HG03521 (cell line): ENCODE measurements at regions not wholly inside any gene's neighbourhood (a gene's known extent, or its start where the extent isn't known, plus 50 kb on each side); places are given as distances from the start of the nearest gene placed in this dataset.
"Not testable (repeated sequence)": the region's sequence is repeated elsewhere in the genome, so short reads cannot be mapped to it uniquely, and the experiment has no call there.

Experiments used
- ATAC-seq: cut with Tn5 transposase; IDR thresholded peaks from one replicate; pipeline ENCODE4 v1.9.1; 2021; ENCODE audit warnings: mild to moderate bottlenecking, moderate library complexity; ENCODE audit not compliant: unreplicated experiment

- no peak for ATAC-seq
Observed at GRCh38 chr2:118791483-118791882, 56.0 kb downstream of the EN1 start.

DNA sequence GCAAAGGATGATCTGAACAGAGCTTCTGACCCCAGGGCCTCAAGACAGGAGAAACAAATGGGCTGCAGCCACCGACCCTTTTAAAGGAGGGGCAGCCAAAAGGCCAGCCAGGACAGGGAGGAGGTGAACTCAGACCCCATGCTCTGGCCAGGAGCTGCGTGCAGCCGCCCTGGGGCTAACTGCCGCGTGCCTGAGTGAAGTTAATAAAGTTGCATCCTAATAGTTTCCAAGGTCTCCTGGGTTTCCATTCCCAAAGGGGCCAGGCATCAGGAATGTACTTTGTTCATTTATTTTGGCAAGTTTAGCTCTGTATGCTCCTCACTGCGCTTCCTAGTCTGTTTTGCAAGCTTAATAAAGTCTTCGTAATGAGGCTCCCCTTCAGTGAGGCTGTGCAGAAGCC lies 60.7 kb downstream of the EN1 start:
- ATAC-seq, result no peak

DNA sequence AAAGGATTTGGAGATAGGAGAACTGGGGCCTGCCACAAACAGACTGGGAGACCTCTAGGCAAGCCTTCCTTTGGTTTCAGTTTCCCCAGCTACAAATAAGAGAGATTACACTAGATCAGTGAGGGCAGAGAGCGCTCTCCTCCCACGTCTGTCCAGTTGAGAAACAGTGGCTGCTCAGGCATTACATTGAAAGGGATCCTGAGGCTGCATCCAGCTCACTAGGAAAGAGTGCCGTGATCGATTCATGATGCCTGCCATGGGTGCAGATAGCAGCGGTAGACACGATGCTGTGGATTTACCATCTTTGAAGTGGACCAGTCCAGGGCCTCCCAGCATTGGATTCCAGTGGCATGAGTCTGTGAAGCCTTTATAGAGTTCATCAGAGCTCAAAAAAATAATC lies 62.6 kb downstream of the EN1 start:
- no peak for ATAC-seq

GRCh38 chr2:118779362-118779761 lies 68.1 kb downstream of the EN1 start:
- ATAC-seq, result no peak

GRCh38 chr2:118774458-118775133 lies 72.9 kb downstream of the EN1 start:
- ATAC-seq, result no peak

GRCh38 chr2:118773826-118774225 lies 73.6 kb downstream of the EN1 start:
- no peak for ATAC-seq

- no peak for ATAC-seq
Observed at GRCh38 chr2:118772487-118773200, 74.8 kb downstream of the EN1 start.

DNA sequence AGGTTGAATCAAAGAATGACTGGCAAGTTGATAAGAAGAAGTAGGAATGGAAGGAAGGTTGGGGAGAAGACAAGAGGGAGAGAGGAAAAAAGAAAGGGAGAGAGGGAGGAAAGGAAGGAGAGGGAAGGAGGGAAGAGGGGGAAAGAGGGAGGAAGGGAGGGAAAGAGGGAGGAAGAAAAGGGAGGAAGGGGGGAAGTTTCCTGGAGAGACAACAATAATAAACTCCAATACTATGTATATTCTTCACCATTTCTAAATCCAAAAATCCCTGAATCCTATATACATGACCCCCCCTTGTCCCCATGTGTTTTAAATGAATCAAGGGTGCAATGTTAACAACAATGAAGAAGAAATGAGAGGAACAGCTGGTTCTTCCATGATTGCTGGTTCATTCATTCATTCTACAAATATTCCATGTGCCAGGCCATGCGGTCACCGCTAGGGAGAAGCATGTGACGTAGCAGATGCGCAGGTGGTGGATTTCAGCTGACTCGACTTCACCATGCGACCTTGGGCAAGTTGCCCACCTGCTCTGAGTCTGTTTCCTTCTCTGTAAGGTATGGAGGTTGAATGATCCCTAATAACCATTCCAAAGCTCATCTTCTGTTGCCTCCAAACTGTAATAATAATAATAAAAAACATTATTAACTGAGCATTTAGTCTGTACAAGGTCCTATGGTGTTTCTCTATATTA lies 77.6 kb downstream of the EN1 start:
- no peak for ATAC-seq

DNA sequence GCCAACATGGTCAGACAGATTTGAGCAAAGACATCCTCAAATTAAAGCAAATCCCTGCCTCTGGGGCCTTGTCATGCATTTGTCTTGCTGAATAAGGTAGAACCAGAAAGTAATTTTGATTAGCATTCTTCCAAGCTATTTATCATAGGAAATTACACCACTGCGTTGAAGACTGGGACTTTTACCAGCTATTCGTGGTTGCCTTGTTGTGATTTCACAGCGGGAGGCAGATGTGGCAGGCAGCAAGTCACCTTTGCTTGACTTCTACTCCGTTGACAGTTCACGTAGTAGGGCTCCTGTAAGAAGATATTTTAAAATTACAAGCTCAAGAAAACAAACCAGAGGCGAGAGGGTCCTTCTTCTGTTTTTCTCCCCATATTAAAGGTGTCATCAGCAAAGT lies 80.6 kb downstream of the EN1 start:
- ATAC-seq, result no peak

DNA sequence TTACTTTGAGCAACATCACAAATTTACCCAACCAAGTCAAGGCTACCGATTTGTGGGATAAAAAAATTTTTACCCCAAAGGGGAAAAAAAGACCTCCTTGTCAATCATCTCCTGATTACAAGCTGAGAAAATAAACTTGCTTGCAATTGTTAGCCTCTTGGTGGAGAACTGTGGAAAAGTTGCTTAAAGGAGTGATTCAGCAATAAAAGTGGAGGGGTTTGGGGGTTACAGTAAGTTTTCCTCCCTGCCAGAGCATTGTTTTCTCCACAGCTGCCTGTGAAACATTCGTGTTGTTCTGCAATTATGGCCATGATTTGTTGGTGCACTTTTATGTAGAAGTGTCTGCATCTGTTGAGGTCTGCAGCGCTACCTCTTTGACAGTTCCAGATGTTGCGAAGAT lies 82.6 kb downstream of the EN1 start:
- no peak for ATAC-seq

- no peak for ATAC-seq
Observed at GRCh38 chr2:118763797-118764196, 83.7 kb downstream of the EN1 start.

DNA sequence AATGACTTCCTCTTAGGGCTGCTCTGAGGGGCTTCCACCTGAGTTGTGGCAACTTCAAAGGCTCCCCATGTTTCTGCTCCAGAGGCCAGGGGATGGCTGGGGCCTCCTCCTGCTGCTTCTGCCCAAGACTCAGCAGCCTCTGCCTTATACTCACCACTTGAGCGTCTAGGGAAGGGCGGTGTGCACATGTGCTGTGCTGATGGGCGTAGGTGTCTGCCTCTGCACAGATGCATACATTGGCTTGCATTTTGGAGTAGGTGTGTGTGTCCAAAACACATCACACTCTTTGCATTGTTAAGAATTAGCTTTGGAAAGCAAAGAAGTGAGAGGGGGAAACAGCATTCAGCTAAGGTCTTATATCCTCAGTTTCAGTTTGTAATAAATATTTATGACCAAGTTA lies 85.2 kb downstream of the EN1 start:
- no peak for ATAC-seq

- ATAC-seq, result no peak
Observed at GRCh38 chr2:118761771-118762170, 85.7 kb downstream of the EN1 start.

DNA sequence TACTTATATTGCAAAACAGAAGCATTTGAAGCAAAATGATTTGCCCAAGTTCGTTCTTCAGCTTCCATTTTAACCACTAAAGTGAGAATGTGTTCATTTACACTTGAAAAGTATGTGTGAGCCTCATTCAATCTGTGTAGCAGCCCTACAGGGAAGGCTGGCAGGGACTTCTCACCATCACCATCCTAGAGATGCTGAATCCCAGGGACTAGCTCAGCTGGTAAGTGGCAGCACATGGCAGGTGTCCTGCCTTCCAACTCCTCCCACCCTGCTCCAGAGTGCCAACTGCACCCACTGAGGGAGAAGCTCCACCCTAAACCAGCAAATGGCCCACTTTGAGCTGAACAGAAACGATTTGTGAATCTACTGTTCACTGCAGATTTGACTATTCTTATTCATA lies 91.5 kb downstream of the EN1 start:
- ATAC-seq, result no peak

GRCh38 chr2:118755384-118755783 lies 92.1 kb downstream of the EN1 start:
- no peak for ATAC-seq

DNA sequence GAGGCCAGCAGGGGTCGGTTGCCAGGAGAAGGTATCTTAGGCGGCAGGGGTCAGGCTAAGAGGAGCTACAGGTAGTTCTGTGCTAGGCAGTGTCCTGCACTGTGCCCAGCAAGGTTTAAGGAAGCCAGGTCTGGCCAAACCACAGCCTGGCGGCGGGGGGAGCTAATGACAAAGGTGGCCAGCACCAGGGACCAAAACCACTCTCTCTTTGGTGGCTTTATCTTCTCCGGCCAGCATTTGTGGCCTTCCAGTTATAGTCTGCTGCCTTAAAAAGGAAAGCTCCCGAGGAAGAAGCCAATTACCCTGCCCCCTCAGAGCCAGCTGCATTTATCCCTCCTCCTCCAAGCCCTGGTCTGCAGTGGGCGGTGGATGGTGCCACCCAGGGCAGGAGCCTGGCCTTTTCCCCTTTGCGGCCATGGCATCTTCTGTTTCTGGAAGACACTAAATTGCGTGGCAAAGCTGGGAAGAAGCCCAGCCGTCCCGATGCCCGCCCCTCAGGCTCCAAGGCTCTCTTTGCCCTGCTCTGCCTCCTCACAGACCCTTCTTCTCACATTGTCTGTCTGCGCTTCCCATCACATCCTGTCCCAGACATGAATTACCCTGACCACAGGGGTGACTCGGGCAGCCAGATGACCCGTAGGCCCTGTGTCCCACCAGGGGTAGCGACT lies 94.6 kb downstream of the EN1 start:
- no peak for ATAC-seq

DNA sequence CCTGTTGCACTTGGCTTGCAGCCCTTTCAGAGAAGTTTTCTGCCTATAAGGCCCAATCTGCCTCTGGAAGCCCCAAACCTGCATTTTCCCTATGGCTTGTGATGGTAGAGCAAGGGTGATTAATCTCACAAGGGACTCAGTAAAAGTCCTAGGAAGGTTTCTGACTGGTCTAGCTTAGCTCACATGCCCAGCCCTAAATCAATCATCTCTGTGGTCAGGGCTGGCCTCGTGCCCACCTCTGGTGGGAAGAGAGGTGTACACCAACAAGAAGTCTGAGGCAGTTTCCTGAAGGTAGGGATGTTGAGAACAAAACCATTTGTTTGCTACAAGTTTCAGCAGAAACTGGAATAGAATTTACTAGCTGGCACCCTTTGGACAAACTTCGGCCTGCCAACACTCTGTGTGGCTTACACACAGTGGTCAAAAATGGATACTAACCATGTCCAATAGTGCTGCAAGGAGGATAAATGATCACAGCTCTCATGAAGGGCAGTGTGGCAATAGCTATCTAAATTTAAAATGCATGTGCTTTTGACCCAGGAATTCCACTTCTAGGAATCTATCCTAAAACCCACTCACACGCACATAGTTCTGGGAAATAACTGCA lies 96.4 kb downstream of the EN1 start:
- no peak for ATAC-seq

DNA sequence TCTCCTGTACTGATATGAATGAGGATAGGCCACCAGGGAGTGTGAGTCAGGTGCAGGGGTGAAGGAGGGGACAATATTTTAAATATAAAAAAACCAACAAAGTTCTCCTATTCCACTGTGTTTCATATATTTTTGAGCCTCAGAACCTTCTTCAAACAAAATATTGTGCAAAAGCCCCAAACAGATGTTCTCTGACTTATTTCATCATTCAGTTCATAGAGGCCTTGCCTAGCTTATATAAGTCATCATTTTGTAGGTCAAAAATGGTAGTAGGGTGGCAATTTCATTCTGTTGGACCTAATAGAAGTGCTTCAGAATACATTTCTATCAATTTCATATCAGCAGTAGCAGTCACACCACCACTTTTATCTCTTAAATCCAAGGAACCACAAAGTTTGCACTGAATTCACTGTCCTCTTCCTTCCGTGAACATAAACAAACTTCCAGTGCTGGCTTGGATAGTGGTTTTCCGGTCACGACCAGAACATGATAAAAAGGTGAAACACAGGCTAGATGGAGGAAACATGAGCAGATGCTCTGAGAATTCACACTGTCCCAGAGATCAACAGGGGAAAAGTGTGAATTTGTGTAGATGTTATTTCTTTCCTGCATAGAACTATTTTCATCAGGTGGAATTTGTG lies 99.1 kb downstream of the EN1 start:
- ATAC-seq, result no peak

- no peak for ATAC-seq
Observed at GRCh38 chr2:118747637-118748036, 99.8 kb downstream of the EN1 start.

GRCh38 chr2:118747066-118747465 lies 100.4 kb downstream of the EN1 start:
- ATAC-seq, result no peak

- ATAC-seq, result not testable (repeated sequence)
Observed at GRCh38 chr2:118744682-118745181, 102.7 kb downstream of the EN1 start.
